ENCODE measurements at regions not wholly inside any gene's neighbourhood (a gene's known extent, or its start where the extent isn't known, plus 50 kb on each side); places are given as distances from the start of the nearest gene placed in this dataset.
A peak's percentile ranks its signal among the peaks of the same experiment; 100 is the strongest.

DNA sequence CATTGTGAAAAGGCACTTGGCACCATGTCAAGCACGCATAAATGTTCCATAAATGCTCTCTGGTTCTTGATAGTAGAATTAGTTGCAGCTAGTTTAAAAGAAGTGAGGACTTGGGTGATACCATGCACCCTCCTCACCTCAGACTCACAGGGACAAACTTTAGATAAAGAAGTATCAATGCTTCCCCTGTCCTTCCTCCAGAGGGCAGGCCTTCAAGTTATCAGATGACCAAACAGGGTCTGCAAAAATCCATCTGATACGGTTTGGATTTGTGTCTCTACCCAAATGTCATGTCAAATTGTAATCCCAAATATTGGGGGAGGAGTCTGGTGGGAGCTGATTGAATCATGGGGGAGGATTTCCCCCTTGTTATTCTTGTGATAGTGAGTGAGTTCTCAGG is 54.1 kb downstream of the C1QL2 start:
- H3K36me3 ChIP-seq = no peaks in the 10 kb centered on the region
- DNase-seq = no peak
- no peaks in the 10 kb centered on the region for H3K9me3 ChIP-seq
- no peak overlapping the region for H3K4me3 ChIP-seq
- H3K27me3 ChIP-seq = no peaks in the 10 kb centered on the region

DNA sequence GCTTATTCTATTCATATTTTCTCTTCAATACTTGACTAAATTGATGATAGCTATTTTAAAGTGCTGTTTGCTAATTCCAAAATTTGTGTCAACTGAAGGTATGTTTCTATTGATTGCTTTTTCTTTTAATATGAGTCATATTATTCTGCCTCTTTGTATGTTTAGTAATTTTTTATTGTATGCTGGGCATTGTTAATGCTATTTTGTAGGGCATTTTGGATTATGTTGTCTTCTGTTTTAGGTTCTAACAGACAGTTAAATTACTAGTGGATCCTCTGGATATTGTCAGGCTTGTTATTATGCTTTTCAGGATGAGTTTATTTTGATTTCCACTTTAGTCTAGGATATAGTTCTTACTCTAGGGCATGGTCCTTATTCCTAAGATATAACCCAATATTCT is 55.6 kb downstream of the C1QL2 start:
- no peaks in the 10 kb centered on the region for H3K36me3 ChIP-seq
- no peaks in the 10 kb centered on the region for H3K27me3 ChIP-seq
- H3K9me3 ChIP-seq = no peaks in the 10 kb centered on the region
- no peak for DNase-seq
- no peak overlapping the region for H3K4me3 ChIP-seq

DNA sequence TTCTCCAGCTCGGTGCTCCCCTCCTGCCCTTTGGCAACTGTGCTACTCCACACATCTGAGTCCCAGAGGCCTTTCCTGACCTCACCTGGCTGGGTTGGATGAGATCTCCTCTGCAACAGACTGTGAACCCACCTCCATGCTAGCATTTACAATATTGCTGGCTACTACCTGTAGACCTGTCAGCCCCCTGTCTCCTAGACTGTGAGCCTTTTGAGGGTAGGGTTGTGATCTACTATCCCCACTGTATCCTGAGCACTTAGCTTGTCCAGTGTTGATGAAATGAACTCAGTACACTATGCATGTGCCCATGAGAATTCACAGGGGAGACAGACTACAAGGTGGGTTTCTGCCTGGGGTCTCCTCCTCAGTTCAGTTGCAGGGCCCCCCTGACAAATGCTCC is 70.1 kb downstream of the C1QL2 start:
- Histone ChIP-seq H3K36me3 (no peaks in the 10 kb centered on the region), H3K9me3 (no peaks in the 10 kb centered on the region), H3K4me3 (no peak overlapping the region), H3K27me3 (no peaks in the 10 kb centered on the region; the same call in 1 of the 2 replicates)
- DNase-seq = no peak

- Histone ChIP-seq H3K27me3 (no peaks in the 10 kb centered on the region), H3K36me3 (no peaks in the 10 kb centered on the region), H3K4me3 (no peak overlapping the region), H3K9me3 (no peaks in the 10 kb centered on the region)
- no peak for DNase-seq
Observed at GRCh38 chr2:119086327-119086726, 72.2 kb downstream of the C1QL2 start.

DNA sequence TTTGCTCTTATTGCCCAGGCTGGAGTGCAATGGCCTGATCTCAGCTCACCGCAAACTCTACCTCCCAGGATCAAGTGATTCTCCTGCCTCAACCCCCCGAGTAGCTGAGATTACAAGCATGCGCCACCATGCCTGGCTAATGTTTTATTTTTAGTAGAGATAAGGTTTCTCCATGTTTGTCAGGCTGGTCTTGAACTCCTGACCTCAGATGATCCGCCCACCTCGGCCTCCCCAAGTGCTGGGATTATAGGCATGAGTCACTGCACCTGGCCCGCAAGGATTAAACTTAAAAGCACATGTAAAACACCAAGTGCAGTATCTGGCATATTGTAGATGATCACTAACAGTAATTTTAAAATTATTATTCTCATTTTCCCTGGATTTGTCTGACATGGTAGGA is 72.9 kb downstream of the C1QL2 start:
- H3K36me3 ChIP-seq = no peaks in the 10 kb centered on the region
- no peaks in the 10 kb centered on the region for H3K9me3 ChIP-seq
- peak; percentile 58 for DNase-seq
- H3K4me3 ChIP-seq = no peak overlapping the region
- no peaks in the 10 kb centered on the region for H3K27me3 ChIP-seq

DNA sequence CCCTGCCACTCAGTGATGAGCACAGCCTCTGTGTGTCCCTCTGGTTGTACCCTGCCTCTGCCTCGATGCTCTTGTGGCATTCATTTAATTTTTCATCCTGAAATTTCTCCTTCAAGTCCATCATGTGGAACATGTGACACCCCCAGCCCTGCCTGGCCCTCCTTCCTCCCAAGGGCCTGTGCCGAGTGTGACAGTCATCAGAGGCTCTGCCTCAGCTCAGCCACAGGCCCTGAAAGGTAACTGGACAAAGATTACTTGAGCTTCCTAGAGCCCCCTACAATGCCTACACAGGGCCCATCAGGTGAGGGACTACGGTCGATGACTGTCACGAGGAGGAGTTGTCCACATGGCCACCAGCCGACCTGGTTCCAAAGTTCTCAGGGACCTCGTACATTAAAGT is 75.1 kb downstream of the C1QL2 start:
- no peaks in the 10 kb centered on the region for H3K9me3 ChIP-seq
- H3K27me3 ChIP-seq = no peaks in the 10 kb centered on the region
- H3K4me3 ChIP-seq = no peak overlapping the region
- H3K36me3 ChIP-seq = no peaks in the 10 kb centered on the region
- no peak for DNase-seq

GRCh38 chr2:119082821-119083400 is 75.6 kb downstream of the C1QL2 start:
- Histone ChIP-seq H3K27me3 (no peaks in the 10 kb centered on the region), H3K4me3 (no peak overlapping the region), H3K36me3 (no peaks in the 10 kb centered on the region), H3K9me3 (no peaks in the 10 kb centered on the region)
- no peak for DNase-seq

DNA sequence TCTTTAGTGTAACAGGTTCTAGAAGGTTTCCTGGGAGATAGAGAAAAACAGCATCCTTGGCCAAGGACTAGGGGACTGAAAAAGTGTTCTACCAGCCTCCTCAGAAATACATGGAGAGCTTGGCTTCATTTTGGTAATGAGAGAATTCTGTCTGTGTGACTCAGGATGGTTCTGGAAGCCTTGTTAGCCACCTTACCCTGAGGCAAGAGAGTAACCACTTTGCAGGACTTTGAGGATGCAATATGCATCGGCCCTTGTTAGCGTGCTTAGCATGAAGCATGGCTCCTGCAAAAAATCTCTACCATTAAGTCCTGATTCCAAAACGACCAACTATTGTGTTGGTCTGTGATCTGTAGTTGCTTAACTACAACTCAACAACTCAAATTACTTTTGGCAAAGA is 79.8 kb downstream of the C1QL2 start:
- H3K4me3 ChIP-seq = no peak overlapping the region
- no peaks in the 10 kb centered on the region for H3K9me3 ChIP-seq
- no peaks in the 10 kb centered on the region for H3K27me3 ChIP-seq
- DNase-seq = no peak
- H3K36me3 ChIP-seq = no peaks in the 10 kb centered on the region

DNA sequence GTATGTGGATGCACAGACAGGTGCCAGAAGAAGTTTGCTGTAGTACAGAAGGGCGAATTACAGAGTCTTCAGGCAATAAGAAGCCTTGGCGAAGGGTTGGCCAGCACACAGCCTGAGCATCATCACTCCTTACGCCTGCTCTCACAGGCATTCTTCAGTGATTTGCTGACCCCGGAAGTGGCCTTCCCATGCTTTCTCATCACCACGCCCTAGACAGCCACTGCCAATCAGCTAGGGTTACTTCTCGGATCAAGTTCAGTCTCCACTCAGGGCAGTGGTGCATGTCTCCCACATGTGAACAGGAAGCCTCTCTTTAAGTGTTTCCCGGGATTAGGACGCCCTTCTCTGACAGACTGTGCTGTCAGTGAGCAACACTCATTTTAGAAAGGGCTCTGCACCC is 81.8 kb downstream of the C1QL2 start:
- no peaks in the 10 kb centered on the region for H3K27me3 ChIP-seq
- H3K4me3 ChIP-seq = no peak overlapping the region
- DNase-seq = no peak

DNA sequence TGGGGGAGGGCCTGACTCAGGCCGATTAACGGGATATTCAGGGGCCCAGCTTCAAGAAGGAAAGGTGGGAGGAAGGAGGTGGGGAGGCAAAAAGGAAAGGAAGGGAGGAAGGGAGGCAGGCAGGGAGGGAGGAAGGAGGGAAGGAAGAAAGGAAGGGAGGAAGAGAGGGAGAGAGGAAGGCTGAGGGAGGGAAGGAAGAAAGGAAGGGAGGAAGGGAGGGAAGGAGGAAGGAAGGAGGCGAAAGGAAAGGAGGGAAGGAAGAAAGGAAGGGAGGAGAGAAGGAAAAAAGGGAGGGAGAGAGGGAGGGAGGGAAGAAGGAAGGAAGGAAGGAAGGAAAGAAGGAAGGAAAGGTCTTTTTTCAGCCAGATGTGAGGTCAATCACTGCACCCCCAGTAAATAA is 85.3 kb downstream of the C1QL2 start:
- Histone ChIP-seq H3K4me3 (no peak overlapping the region), H3K36me3 (no peaks in the 10 kb centered on the region), H3K27me3 (no peaks in the 10 kb centered on the region), H3K9me3 (no peaks in the 10 kb centered on the region)
- DNase-seq = no peak

More for the DNA sequence above, 81.8 kb downstream of the C1QL2 start:
- no peaks in the 10 kb centered on the region for H3K36me3 ChIP-seq
- no peaks in the 10 kb centered on the region for H3K9me3 ChIP-seq

DNA sequence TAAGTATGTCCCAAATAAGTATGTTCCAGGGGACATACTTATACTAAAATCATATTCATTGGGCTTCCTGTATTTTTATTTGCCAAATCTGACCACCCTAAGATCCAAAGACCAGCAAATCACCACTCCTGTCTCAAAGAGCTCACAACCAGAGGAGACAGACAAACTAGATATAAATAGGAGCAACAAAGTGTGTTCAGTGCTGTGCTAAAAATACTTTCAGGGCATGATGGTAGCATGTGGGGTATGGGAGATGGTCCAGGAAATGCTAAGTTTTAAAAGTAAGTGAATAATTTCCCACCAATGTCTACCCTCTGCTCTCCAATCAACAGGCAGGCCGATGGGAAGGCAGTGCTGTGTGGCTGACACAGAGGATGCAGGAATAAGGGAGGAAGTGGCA is 87.1 kb downstream of the C1QL2 start:
- H3K4me3 ChIP-seq = no peak overlapping the region
- DNase-seq = no peak
- H3K36me3 ChIP-seq = no peaks in the 10 kb centered on the region
- H3K27me3 ChIP-seq = no peaks in the 10 kb centered on the region
- no peaks in the 10 kb centered on the region for H3K9me3 ChIP-seq

GRCh38 chr2:119069781-119070180 is 88.8 kb downstream of the C1QL2 start:
- DNase-seq = no peak
- Histone ChIP-seq H3K27me3 (no peaks in the 10 kb centered on the region), H3K36me3 (no peaks in the 10 kb centered on the region), H3K4me3 (no peak overlapping the region), H3K9me3 (peaks cover 3% of the 10 kb centered on the region; the same call in 1 of the 2 replicates)

GRCh38 chr2:119068154-119068725 is 90.3 kb downstream of the C1QL2 start:
- no peaks in the 10 kb centered on the region for H3K36me3 ChIP-seq
- peaks cover 3% of the 10 kb centered on the region; the same call in 1 of the 2 replicates for H3K9me3 ChIP-seq
- no peak overlapping the region for H3K4me3 ChIP-seq
- DNase-seq = no peak
- no peaks in the 10 kb centered on the region for H3K27me3 ChIP-seq

DNA sequence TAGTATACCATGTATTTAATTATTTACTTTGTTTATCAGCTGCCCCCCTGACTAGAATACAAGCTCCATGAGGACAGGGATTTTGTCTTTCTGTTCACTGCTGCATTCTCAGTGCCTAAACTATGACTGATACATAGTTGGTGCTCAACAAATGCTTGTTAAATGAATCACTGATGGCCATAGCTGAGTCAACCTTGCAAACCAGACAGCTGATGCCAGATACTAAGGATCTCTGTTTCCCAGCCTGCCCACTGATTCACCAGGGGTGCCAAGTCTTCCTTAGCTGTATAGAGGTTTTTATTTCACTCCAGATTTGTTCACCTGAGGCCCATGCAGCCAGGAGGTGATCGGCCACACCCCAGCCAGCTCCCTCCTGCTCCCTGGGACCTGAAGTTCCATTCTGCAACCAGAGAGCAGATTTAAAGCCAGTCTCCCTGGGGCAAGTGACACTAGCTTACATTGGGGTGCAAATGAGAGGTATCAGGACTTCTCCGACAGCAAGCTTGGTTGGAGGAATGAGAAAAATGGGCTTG is 92.2 kb downstream of the C1QL2 start:
- no peaks in the 10 kb centered on the region for H3K36me3 ChIP-seq
- no peaks in the 10 kb centered on the region for H3K27me3 ChIP-seq
- no peak overlapping the region for H3K4me3 ChIP-seq
- DNase-seq = no peak
- peaks cover 3% of the 10 kb centered on the region; the same call in 1 of the 2 replicates for H3K9me3 ChIP-seq

DNA sequence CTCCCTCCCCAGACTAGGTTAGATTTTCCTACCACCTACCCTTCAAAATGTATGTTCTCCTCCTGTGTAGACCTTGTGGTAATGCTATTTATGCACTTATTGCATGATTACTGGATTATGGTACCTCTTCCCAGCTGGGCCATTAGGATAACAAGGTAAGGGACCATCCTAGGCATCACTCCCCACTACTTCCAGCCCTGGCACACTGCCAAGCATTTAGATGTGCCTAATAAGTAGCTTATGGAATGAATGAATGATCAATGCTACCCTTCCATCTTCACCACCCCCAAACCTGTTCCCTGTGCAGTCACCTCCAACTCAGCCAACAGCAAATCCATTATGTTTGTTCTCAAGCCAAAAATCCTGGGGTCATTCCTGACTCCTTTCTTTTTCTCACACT is 93.4 kb downstream of the C1QL2 start:
- DNase-seq = no peak
- Histone ChIP-seq H3K36me3 (no peaks in the 10 kb centered on the region), H3K9me3 (peaks cover 3% of the 10 kb centered on the region; the same call in 1 of the 2 replicates), H3K27me3 (no peaks in the 10 kb centered on the region), H3K4me3 (no peak overlapping the region)

GRCh38 chr2:119064567-119064966 is 94.0 kb downstream of the C1QL2 start:
- no peak overlapping the region for H3K4me3 ChIP-seq
- no peaks in the 10 kb centered on the region for H3K36me3 ChIP-seq
- no peak for DNase-seq
- H3K27me3 ChIP-seq = no peaks in the 10 kb centered on the region
- peaks cover 3% of the 10 kb centered on the region; the same call in 1 of the 2 replicates for H3K9me3 ChIP-seq

- no peaks in the 10 kb centered on the region for H3K27me3 ChIP-seq
Observed at GRCh38 chr2:119063177-119063576, 95.4 kb downstream of the C1QL2 start.

DNA sequence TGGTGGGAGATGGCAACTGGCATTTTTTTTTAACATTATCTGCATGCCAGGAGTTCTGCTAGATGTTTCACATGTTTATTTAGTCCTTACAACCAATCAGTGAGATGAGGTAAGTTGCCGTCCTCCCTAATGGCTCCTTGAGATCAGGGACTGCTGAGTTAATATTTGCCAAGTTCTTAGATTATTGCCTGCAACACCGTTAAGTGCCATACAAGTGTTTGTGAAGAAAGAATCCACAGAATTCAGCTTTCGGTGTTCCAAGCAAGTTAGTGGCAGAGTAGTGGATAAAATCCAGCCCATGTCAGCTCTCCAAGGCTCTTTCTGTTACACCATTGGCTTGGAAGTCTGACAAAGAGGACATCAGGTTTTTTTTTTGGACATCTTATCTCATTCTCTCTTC is 95.9 kb downstream of the C1QL2 start:
- Histone ChIP-seq H3K36me3 (no peaks in the 10 kb centered on the region), H3K9me3 (peaks cover 3% of the 10 kb centered on the region; the same call in 1 of the 2 replicates), H3K27me3 (no peaks in the 10 kb centered on the region; the same call in 1 of the 2 replicates), H3K4me3 (no peak overlapping the region)
- DNase-seq = no peak

More at GRCh38 chr2:119063177-119063576, 95.4 kb downstream of the C1QL2 start:
- Histone ChIP-seq H3K4me3 (no peak overlapping the region), H3K36me3 (no peaks in the 10 kb centered on the region), H3K9me3 (peaks cover 3% of the 10 kb centered on the region; the same call in 1 of the 2 replicates)
- no peak for DNase-seq
